PC-9 (cell line): ENCODE measurements at regions not wholly inside any gene's neighbourhood (a gene's known extent, or its start where the extent isn't known, plus 50 kb on each side); places are given as distances from the start of the nearest gene placed in this dataset.

Experiments used
- CTCF ChIP-seq: fragments of 200-600 bp; sonication (generic); conservative IDR thresholded peaks from 2 replicates; pipeline ENCODE4 v1.6.1; 2017; ENCODE audit warnings: mixed run types, antibody characterized with exemption, mild to moderate bottlenecking, moderate library complexity
- EZH2 ChIP-seq: fragments of 200-600 bp; sonication (generic); IDR thresholded peaks from 2 replicates; pipeline ENCODE4 v1.8.0; 2017; ENCODE audit warnings: antibody characterized with exemption, low read depth

GRCh38 chr14:106115401-106115800 is 589.0 kb downstream of the TMEM121 start:
- TF ChIP-seq CTCF, result no peak
- no peak for TF ChIP-seq EZH2
